ENCODE measurements at regions not wholly inside any gene's neighbourhood (a gene's known extent, or its start where the extent isn't known, plus 50 kb on each side); places are given as distances from the start of the nearest gene placed in this dataset.

GRCh38 chrX:78456909-78457308 lies 129.5 kb upstream of the CYSLTR1 start:
- DNase-seq: no peak

DNA sequence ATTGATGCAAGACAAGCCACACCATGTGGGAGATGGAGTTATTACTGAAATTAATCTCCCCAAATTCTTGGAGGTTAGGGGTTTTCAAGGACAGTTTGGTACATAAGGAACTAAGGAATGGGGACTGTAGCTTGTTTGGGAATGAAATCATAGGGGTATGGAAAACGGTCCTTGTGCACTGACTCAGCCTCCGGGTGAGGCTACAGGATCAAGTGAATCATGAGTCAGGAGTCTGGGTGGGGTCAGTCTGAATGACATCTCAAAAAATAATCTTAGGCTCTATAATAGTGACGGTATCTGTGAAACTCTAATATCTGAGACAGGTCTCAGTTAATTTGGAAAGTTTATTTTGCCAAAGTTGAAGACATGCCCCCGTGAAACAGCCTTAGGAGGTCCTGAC lies 128.5 kb upstream of the CYSLTR1 start:
- DNase-seq: no peak

DNA sequence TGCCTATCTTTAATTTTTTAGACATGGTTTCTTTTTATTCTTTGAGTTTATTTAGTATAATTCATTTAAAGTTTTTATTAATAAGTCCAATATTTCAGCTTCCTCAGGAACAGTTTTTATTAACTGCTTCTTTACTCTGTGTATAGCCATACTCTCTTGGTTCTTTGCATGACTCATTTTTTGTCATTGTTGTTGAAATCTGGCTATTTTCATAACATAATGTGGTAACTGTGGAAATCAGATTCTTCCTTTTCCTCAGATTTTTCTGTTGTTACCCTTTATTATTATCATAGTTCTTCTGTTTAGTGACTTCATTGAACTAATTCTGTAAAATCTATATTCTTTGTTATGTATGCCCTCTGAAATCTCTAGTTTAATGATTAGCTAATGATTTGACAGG lies 124.9 kb upstream of the CYSLTR1 start:
- DNase-seq: no peak

GRCh38 chrX:78437621-78438020 lies 110.2 kb upstream of the CYSLTR1 start:
- no peak for DNase-seq

DNA sequence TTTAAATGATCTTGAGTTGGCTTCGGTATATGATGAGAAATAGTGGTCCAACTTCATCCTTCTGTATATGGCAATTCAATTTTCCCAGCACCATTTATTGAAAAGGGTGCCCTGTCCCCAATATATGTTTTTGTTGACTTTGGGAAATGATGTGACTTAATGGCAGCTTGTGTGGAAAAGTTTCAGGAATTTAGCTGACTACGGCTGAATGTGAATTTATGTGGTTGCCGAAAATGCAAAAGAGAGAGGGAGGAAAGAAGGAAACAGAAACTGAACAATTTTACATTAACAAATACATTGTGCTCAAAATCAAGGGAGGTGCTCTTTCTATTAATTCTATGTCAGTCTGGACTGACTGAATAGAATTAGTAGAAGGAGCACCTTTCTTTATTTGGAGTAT lies 101.8 kb upstream of the CYSLTR1 start:
- DNase-seq: no peak

DNA sequence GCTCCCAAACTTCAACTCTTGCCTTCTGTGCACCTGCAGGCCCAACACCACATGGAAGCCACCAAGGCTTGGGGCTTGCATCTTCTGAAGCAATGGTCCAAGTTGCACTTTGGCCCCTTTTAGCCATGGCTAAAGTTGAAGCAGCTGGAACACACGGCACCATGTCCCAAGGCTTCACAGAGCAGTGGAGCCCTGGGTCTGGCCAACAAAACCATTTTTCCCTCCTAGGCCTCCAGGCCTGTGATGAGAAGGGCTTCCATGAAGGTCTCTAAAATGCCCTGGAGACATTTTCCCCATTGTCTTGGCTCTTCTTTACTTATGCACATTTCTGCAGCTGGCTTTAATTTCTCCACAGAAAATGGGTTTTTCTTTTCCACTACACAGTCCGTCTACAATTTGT lies 61.3 kb upstream of the CYSLTR1 start:
- DNase-seq: no peak

GRCh38 chrX:78387364-78387763 lies 60.0 kb upstream of the CYSLTR1 start:
- no peak for DNase-seq

DNA sequence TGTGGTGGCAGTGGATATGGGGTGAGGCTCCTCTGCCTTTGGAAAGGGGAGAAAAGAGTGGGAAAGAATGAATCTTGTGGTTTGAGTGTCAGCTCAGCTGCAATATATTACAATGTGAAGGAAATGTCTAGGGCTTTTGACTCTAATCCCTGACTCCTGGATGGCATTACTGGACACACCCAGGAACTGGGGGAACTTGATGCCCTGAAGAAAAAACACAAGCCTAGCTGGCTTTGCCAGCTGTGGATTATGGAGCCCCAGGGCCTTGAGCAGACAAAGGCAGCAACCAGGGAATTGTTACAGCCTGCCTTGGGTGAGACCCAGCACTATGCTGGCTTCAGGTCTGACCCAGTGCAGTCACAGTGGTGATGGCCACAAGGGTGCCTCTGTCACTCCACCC lies 57.1 kb upstream of the CYSLTR1 start:
- DNase-seq: no peak

DNA sequence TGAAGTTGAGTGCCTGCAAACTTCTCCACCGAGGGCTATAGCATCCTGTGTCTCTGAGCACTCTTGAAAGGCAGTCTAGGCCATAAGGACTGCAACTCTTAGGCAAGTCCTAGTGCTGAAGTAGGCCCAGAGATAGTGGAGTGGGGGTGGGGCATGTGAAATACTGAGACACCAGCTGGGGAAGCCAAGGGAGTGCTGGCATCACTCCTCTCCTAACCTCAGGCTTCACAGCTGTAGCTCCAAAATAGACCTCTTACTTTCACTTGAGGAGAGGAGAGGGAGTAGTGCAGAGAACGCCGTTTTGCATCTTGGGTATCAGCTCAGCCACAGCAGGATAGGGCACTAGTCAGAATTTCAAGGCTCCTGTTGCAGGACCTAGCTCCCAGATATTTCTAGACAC lies 56.2 kb upstream of the CYSLTR1 start:
- DNase-seq: no peak

GRCh38 chrX:78378476-78379115 lies 51.2 kb upstream of the CYSLTR1 start:
- DNase-seq: no peak
